Medulla oblongata (tissue), 1 donor: ENCODE measurements at regions not wholly inside any gene's neighbourhood (a gene's known extent, or its start where the extent isn't known, plus 50 kb on each side); places are given as distances from the start of the nearest gene placed in this dataset.

Source experiments
- DNase-seq: peaks from one replicate; pipeline ENCODE4 v3.0.0-alpha.2; 2015; ENCODE audit errors: extremely low spot score

DNA sequence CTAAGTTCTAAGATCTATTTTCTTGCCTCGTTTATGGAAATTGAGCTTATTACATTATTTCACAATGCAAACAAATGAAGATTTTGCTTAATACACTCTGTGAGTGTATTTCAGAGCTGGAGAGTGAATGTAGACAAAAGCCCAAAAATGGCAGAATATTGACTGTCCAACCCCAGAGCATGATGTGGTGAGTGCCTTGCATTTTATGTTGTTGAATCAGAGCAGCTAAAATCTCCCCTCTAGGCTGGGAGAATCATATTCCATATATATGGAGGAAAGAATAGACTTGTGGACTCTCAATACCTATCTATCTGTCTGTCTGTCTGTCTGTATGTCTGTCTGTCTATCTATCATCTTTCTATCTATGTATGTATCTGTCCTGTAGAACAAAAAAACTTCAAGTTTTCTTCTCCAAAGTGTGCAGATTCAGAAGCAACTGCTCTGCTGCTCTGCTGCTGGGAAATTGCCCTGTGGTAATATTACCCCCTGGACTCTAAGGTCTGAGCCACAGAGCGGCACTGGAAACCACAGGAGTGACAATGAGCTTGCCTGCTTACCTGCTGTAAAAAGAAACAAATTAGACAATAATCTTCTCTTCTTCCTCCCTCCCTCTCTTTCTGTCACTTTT, 209.4 kb upstream of the PRICKLE1 start:
- DNase-seq, result no peak

DNA sequence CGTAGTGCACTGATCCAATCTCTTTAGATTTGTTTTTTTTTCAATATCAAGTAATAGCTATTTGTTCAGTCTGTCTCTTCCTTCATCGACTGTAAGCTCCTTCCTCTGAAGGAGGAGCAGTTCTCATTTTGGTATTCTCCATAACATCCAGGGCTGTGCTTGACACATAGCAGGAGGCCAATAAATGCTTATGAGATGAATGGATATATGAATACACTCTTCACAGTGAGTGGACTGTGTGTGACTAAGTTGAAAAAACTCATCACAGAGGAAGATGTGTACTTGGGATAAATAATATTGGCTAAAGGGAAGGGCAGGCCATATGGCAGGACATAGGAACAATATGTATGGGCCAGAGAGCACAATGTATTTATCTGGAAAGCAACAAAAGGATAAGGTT, 205.3 kb upstream of the PRICKLE1 start:
- no peak for DNase-seq

DNA sequence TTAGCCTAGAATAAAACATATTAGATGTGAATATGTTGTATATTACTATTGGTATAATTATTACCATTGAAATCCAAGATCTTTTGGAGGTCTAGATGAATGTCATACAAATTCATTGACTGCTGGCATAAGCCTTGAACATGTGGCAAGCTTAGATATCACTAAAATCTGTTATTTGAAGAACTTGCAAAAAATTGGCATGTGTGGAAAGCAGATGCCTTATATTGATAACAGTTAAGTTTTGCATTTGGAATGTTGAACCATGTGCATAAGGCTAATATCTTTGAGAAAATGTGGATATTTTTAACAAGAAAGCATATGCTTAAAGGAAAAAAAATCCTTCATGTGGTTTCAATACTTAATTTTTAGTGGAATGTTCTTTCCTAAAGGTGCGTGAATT, 203.6 kb upstream of the PRICKLE1 start:
- DNase-seq, result no peak

DNA sequence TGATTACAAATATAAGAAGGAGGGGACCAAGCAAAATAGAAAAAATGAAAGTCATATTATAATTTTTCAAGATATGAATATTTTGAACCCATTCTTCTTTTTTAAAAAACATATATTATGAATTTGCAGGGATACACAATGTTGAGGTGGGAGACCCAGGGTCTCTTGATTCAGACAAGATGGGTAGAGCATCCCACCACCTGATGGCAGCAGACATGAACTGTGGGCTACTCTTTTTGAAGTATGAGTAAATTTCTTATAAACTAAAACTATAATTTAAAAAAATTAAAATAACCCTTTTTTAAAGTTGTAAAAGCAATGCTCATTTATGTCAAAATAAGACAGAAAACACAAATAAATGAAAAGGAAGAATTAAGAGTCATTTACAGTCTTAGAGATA, 202.7 kb upstream of the PRICKLE1 start:
- DNase-seq, result no peak

DNA sequence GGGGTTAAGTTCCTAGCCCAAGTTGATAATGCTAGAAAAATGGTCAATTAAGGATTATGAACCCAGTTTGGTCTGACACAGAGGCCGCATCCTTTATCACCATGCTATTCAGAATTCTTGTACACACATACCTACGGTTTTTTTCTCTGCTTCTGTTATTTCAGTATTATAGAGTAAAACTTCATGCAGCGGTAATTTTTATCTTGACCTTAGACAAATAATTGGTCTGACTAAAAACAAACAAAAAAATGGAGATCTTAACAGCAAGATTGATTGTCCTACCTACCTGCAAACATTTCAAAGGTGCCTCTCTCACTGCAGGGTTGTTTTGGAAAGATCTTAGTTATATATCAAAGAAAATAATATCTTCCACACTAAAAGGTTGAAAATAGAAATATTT, 201.9 kb upstream of the PRICKLE1 start:
- no peak for DNase-seq

DNA sequence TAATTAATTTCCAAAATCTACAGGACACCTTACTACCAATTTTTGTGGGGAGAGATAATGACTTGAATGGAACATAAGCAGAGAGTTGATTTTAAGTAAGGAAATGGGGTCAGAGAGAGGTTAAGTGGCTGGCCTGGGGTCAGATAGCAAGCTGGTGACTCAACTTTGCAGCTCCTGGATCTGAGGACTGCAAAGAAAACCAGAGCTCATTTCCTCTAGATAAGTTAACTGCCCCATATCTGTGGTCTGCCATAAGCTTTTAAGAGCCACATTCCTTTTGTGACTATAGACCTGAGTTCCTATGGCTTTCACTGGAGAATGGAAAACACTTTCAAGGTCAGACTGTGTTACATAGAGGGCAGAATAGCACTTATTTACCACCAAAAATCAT, 201.2 kb upstream of the PRICKLE1 start:
- no peak for DNase-seq

DNA sequence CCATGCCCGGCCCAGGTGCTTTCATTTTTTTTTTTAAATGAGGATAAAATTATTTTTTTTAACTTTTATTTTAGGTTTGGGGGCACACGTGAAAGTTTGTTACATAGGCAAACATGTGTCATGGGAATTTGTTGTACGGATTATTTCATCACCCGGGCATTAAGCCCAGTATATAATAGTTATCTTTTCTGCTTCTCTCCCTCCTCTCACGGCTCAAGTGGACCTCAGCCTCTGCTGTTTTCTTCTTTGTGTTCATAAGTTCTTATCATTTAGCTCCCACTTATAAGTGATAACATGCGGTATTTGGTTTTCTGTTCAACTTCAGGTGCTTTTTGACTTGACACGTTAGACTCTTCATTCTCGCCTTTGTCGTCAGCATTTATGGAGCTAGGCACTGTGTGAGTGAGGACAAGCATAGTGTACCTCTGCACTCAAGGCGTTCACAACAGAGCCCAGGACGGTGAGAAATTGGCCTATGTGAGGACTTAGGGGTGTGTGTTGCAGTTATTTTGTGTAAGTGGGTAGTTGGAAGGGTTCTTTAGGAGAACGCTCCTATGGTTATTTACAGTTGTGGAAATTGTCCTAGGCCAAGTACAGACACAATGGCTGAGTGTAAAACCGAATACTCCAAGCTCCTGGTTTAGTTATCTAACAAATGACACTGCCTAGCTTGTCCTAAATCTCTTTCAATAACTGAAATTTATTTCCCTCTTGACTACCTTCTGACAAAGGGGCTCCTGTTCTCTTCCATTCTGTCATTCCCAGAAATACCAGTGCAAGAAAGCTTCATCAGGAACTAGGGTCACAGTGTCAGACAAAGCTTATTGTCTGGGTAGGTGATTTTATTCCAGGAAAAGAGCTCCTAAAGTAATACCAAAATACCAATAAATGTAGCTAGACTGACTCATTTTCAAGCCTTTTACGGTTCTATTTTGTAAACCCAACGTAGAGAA, 200.5 kb upstream of the PRICKLE1 start:
- no peak for DNase-seq

DNA sequence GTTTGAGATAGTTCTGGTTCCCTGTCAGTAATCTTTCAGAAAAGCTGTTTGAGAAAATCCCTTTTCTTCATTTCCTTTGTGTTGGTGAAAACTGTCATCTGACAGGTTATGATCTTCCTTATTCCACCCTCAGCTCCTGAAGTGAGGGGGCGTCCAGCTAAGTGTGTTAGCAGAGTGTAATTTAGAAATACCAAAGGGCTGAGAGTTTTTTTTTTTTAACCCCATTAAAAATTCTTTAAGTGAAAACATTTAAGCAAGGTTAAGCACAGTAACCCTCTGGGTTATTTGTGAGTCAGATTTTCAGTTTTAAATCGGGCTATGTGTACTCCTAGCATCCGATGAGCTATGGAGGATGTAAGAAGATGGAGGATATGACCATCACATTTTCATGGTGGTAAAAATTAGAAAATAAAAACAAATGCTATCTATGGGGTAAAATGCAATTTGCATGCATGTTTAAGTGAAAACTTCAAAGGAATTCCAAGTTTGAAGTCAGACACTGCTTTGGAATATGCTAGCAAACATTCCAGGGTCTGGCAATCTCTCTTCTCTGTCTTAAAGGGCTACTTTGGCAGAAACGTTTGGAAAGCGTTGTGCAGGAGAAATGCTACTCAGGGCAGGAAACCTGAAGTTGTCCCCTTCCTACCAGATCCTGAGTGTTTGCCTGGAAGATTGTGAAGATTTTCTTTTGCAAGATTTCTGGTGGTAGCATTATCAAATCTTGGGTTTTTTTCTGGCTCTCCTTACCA, 197.0 kb upstream of the PRICKLE1 start:
- DNase-seq, result no peak

DNA sequence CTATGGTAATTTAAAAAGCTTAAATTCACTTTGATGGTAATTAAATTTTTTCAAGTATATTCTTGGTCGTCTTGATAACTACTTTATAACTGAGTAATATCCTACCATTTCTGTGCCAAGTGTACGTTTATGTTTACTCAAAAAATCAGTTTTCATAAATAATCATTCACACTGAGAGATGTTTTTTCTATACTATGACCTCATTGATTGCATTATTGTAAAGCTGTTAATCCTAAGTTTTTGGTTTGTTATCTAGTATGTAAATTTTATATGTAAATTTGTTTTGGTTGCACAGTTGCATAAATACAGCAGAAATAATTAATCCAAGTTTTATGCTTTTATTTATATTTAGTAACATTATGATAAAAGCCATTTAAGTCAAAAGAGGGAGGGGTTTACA, 196.4 kb upstream of the PRICKLE1 start:
- no peak for DNase-seq

DNA sequence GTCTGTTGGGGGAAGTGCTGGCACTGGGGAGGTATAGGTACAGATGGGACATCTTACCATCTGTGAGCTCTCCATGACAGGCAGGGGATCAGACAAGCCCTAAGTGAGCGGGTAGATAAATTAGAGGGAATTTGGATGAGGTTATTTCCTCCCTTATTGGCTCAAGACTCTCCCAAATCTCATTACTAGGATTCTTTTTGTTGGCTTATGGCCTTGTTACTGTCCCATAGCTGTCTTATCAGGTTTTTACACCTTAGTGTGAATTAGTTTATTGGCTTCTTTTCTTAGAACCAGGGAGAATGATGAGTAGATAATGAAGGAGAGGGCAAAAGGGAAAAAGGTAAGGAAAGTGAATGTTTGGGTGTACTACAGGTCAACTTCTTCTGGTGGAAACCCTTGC, 191.1 kb upstream of the PRICKLE1 start:
- no peak for DNase-seq

DNA sequence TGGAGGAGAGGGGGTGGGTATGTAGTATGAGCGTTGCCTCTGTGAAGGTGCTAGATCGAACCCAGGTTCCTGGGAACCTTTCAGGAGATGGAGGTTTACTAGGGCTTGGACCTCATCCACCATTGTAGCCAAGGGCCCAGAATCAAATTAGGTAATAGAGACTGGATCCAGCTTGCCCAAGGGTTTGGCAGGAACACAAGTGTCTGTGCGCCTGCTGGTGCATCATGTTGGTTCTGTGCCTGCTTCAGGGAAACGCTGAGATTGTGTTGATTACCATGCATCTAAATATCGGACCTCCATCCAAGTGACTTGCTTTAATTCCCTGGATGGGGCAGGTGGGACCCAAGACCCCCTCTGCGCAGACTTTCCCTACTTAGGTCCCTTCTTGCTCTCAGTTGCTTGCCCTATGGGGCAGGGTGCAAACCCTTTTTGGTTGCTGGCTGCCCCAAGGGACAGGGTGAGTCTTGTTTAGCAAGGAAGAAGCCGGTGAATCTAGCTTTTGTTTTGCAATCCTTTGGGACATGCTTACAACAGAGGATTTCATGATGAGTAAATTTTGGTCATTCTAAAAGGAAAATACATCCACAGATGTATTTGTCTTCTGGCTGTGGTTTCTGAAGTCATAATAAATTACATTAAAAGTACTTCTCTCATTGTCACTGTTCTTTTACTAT, 189.8 kb upstream of the PRICKLE1 start:
- peak; percentile 7 for DNase-seq

DNA sequence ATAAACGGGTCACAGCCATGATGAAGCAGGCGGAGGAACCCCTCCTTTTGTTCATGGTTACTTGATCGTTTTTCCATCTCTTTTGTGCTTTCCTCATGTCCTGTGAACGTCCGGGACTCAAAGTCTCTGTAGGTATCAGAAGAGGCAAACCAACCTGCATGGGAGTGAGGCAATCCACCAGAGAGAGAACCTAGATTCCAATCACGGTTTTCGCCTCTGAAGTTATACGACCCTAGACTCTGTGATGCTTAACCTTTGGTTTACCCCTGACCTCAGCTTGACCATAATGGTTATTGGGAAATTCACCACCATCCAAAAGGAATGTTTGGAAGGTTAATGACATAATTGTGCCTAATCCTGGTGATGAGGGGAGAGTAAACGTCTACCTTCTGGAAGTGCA, 186.8 kb upstream of the PRICKLE1 start:
- no peak for DNase-seq

DNA sequence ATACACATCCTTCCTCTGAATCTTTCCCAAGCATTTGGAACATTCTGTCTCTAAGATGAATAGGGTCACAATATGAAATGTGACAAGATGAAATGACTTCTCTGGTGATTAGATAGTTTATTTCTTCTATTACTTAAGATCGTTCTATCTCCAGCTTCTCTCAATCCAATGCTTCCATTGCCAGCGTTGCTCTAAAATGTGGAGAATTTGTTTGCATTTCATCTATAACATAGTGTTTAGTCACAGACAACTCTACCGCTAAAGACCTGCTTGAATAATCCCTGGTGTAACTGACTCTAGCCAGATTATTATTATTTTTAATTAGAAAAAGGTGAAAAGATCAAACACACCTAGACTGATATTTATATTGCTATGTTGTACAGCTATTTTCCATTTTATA, 184.7 kb upstream of the PRICKLE1 start:
- no peak for DNase-seq

DNA sequence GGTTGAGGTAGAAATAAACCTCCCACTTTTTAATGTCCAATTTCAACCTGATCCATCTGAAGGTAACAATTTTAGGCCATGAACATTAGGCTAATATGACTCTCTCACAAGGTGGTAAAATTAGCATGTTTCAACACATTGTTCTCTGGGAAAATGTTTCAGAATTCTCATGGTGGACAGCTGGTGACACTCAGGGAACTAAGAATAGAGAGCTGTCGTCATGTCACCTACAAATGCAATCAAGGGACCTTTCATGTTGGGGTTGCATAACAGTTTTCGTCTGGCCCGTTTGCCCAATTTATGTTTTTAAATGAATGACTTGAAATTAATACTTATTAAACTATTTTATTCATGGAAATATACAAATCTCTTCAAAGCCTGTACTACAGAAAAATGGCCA, 180.7 kb upstream of the PRICKLE1 start:
- DNase-seq, result no peak

DNA sequence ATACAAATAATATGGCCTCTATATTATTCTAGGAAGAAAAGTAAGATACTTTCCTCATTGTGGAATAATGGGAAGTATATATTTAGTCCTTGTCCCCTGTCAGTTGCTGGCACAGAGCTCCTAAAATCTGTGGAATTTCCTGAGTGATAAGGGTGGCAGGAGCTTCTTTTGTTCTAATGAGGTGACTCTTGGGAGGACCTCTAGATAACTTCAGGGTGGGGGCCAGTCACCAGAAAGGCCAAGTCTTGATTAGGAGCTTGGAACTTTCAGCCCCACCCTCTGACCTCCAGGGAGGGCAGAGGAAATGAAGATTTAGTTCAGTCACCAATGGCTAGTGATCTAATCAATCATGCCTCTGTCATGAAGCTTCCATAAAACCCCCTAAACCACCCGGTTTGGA, 179.9 kb upstream of the PRICKLE1 start:
- no peak for DNase-seq

DNA sequence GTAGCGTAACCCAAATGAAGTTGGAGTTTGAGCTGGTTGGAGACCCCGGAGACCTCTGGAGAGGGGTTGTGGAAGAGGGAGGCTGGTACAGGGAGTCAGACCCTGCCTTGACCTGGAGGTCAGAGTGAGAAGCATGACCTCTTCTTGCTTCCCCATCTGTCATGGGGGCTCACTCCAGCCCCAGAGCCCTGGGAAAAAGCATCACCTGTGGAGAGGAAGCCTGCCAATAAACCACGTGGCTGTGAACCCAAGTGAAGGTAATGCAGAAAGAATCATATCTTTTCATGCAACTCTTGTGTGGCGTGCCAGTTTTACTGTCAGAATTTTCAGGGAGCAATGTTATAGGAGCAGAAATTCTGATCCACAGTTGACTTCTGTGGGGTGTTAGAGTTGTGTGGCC, 178.5 kb upstream of the PRICKLE1 start:
- DNase-seq, result no peak

DNA sequence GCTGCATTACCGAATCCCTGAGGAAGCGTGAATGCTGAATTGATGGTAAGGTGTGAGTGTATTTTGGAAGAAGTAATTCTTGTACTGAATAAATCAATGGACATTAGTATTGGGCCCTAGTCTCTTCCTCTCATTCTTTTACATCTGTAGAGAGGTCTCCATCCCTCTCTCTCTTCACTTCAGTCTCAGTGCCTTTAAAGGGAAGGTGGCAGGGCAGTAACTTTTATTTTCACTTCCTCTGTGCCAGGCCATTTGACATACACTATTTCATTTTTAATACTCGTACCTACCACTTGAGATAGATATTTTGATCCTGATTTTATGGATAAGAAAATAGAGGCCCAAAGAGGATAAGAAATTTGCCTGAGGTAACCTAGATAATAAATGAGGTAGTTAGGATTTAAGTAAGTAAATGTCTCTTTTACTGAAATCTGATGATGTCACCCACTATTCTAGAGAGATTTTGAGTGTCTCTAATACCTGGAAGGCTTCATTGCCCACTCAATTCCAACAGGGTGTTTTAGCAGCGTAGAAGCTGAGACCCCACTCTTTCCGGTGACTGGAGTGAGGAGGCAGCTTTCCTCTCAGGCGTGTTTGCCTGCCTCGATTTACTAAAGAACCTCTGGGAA, 177.9 kb upstream of the PRICKLE1 start:
- DNase-seq, result no peak

DNA sequence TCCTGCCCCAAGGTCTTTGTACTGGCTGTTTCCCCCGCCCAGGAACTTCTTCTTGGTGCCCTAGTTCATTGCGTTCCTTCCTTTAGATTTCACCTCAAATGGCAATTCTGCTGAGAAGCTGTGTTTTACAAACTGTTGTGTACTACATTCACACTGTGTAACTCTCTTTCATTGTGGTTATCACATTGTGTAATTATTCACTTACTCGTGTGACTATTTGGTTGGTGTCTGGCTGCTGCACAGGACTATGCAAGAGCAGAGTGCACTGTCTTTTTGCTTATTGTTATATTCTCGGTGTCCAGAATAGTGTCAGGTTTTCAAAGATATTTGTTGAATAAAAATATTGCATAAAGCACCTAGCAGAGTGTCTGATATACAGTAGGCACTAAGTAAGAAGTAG, 177.2 kb upstream of the PRICKLE1 start:
- no peak for DNase-seq

DNA sequence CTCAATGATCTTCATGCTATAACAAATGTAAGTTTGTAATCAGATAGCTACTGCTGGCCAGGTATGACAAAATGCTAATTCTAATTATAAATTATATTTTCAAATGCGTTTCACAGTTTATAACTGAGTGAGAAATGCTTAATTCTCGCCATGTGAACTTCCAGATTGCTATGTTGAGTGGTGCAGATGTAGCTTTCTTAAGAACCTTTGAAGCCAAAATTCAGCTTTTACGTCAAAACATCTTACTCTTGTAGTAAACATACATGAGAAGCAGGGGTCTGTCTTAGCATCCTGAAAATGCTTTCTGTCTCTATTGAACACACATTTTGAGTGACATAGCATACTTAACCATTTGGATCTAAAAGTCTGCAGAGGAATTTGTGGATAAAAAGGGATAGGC, 176.5 kb upstream of the PRICKLE1 start:
- DNase-seq, result no peak

DNA sequence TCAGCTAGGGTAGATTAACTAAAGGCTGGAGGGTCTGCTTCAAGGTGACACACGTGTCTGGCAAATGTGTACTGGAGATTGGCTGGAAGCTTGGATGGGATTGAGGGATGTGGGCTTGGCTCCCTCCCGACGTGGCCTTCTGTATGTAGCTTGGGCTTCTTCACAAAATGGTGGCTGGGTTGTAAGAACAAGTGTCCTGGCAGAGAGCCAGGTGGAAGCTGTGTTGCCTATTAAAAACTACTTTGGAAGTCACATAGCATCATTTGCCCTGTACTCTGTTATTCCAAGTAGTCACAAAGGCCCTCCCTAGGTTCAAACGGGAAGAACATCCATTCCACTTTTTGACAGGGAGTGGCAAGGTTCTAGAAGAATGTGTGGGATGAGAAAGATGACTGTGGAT, 174.1 kb upstream of the PRICKLE1 start:
- no peak for DNase-seq

DNA sequence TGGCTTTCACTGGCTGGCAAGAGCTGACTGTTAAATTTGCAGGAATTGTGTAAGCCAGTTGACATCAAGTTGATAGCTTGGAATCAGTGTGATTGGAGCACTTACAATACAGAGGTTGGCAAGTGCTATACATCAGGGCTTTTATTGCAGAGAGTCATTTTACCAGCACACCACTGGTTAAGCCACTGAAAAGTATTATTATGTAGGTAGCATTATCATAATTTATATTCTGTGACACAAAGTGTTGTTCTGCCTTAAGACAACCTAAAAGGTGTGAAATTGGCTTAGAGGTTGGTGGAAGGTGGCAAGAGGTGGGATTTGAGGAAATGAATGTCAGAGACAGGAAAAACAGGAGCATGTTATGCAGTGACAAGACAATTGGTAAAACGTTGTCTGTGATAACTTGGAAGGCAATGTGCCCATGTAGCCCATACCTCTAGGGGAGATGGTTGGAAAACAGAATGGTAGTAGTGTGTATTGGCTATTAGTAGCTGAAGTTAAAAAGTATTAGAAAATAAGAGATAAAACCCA, 172.9 kb upstream of the PRICKLE1 start:
- no peak for DNase-seq
